ENCODE measurements at regions not wholly inside any gene's neighbourhood (a gene's known extent, or its start where the extent isn't known, plus 50 kb on each side); places are given as distances from the start of the nearest gene placed in this dataset.

DNA sequence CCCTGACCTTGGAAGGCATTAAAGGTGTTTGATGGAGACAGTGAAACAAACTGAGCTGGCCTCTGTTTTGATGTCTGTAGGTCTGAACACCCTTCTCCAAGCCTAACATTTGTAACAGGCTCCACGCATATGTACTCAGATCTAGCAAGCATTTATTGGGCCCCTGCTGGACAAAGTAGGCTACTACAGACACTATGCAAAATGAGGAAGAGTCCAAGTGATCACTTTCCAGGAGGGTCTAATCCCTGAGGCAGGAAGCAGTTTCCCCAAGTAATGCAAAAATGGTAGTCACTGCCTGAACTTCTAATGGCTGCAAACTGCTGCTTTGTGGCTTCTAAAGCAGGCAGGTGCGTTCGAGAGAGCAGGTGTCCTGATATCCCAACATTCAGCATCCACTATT is 405.8 kb downstream of the MED13L start:
- TF ChIP-seq, protein P1, sequence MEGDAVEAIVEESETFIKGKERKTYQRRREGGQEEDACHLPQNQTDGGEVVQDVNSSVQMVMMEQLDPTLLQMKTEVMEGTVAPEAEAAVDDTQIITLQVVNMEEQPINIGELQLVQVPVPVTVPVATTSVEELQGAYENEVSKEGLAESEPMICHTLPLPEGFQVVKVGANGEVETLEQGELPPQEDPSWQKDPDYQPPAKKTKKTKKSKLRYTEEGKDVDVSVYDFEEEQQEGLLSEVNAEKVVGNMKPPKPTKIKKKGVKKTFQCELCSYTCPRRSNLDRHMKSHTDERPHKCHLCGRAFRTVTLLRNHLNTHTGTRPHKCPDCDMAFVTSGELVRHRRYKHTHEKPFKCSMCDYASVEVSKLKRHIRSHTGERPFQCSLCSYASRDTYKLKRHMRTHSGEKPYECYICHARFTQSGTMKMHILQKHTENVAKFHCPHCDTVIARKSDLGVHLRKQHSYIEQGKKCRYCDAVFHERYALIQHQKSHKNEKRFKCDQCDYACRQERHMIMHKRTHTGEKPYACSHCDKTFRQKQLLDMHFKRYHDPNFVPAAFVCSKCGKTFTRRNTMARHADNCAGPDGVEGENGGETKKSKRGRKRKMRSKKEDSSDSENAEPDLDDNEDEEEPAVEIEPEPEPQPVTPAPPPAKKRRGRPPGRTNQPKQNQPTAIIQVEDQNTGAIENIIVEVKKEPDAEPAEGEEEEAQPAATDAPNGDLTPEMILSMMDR (conservative IDR thresholded peaks at IDR 0.05; ENCODE audit: low read depth, low read length): peak; percentile 74
- TF ChIP-seq EZH2phosphoT487 (IDR thresholded peaks at IDR 0.05; ENCODE audit: borderline replicate concordance, low read length): no peak
